Stimulated activated CD8-positive, alpha-beta memory T cell treated with anti-CD3 and anti-CD28 coated beads, Interleukin-15, amount 100 ng/mL, for 4 hours (primary cell): ENCODE measurements at regions not wholly inside any gene's neighbourhood (a gene's known extent, or its start where the extent isn't known, plus 50 kb on each side); places are given as distances from the start of the nearest gene placed in this dataset.

Source experiments
- DNase-seq, 2 donors: peaks; one replicate each; pipeline ENCODE4 v3.0.0-alpha.2; 2020; ENCODE audit warnings: low read depth in 2 of 2

DNA sequence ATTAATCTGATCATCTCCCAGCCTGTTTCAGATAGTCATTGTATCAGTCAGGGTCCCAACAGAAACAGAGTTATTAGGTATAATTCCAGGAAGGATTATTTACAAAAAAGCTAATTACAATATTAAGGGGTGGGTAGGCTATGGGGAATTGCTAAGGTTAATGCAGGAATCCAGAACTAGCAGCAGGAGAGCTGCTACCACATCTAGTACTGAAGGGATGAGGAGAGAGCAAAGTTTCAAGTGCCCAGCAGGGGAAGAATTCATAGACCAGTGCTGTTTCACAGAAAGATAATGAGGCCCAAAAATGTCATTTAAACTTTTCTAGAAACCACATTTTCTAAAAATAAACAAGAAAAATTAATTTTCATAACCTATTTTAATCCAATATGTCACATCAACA is 284.2 kb downstream of the HACE1 start:
- DNase-seq, result no peak

DNA sequence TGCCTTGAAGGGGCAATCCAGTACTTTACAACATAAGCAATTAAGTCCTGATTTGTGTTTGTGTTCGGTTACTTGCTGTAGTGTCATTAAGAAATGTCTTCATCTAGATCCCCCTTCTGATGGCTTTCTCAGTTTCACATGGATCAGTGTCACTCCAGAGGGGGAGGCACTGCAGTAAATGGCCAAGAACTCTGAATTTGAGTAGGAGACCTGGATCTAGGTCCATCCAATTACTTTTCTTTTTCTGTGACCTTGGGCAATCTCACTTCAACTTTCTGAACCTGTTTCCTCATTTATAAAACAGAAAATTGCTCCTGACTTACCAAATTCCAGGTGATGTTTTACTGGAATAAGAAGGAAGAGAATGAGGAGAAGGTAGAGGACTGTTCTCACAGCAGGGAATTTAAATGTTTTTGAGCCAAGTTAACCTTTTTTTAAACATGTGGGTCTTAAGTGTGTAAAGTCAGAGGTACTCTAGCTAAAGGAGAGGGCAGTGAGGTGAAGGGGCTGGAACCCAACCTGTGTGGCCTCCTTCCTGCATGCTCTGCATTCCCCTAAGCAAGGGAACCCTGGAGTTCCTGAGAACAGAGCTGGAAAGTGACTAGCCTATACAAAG is 285.5 kb downstream of the HACE1 start:
- DNase-seq, result no peak

DNA sequence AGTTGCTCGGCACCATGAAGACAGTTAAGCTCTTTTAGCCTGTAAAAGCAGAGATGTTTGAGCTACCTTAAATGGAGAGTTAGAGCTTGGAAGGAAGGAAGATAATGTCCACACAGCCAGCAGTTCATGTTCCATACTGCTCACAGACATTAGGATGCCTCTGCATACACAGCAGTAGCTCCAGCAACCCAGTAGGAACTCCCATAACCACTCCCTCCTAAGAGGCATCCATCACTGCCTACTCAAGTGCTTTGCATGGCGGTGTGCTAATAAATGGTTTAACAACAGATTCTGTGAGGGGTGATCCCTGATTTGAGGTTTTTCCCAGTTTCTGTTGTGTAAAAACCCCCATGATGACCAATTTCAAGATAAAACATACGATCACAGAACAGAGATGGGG is 286.4 kb downstream of the HACE1 start:
- no peak for DNase-seq

DNA sequence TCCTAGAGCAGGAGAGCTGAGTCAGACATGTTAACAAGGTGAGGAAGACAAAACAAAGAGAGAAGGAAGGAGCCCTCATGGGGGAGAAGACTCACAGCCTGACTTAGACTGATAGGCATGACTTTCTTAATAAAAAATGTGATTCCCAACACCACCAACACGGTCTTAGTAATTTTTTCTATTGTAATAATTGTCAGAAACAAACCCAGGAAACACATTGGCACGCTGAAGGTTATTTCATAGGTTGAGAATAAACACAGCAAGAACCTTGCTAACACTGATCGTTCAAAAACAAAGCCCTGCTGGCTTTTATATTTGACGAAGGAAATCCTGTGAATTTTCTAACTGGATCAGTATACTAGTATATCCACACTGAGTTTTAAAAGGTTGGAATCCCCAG is 286.8 kb downstream of the HACE1 start:
- DNase-seq, result no peak

DNA sequence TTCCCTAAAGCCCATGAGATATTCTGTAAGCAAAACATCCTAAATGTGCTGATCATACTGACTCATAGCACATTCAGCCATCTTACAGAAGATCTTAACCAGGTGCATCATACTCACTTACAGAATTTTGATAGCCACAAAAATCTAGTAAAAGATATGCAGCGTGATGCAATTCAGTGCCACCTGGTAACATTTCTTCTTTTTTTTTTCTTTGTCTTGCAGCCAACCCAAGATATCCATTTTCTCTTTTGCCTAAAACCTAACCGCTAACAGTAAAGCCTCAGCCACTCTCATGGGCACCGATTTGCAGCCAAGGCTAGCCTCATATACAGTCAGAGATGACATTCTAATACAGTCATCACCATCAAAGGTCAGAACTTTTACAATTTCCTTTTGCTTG is 293.3 kb downstream of the HACE1 start:
- no peak for DNase-seq

DNA sequence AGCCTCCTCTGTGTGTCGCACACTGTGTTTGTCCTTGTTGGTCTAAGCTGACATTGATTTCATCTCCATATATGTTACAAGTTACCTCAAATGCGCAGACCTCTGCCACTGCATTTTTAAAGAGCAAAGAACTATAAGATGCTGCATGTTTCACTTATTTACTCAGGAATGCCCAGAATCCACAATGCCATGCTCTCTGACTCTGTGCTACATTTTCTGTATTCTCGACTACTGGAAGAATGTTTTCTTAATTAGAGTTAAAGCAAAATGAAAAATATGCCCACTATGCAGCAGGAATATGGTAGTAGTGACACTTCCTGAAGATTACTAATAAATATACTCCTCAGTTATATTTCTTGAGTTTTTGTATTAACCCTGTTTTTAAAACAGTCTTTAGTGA is 296.4 kb downstream of the HACE1 start:
- DNase-seq, result no peak

DNA sequence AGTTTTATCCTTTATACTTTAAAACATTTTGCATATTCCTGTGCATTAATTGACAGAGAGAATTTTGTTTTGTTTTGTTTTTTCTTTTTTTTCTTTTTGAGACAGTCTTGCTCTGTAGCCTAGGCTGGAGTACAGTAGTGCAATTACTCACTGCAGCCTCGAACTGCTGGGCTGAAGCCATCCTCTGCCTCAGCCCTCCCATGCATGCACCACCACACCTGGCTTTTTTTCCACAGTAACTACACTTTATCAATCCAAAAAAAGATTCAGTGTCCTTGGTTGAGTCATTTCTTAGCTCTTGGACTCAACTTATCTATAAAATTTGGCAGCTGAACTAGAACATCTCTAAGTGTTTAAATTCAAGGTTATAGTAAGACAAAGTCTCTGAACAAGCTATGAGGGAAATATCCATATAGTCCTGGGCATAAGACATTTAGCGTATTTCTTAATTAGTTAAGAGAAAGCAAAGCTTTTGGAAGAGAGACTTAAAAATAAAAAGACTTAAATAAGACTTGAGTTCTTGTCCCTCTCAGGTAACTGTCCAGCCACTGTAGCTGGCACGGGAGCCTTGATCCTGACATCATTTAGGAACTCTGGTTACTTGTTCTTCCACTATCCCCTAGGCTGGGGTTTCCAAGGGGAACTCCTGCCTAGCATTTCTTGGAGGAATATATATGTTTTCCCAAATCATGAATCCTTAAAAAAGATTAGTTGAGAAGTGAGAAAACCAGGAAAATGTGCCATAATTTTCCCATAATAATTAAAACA is 300.1 kb downstream of the HACE1 start:
- no peak for DNase-seq

DNA sequence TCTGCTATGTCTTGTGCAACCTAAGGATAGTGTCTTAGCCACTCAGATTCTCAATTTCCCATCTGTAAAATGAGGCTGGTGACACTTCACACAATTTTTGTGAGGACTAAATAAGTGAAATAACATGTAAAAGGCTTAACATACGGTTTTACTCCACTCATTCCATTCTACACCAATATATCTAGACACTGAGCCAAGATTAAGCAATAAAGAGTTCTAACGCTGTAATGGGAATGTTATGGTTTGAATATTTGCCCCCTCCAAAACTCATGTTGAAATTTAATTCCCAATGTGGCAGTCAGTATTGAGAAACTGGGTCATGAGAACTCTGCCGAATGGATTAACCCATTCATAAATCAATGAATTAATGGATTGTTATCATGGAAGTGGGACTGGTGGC is 301.0 kb downstream of the HACE1 start:
- no peak for DNase-seq

DNA sequence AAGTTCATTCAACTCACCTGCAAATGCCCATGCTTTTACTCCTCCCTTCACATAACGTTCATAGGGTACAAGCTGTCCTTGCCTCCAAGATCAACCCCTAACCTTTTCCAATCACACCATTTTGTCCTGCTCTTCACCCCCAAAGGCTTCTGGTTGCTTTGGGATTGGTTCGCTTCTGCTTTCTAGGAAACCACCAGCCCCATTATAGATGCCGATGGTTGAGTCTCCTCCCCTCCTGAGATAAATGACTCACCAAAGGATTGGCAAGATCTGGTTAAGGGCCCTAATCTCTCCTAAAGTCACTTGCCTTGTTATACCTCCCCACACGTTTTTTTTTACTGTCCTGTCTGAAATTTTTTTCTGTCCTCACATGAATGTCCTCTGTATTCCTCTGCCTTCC is 311.4 kb downstream of the HACE1 start:
- DNase-seq, result no peak

DNA sequence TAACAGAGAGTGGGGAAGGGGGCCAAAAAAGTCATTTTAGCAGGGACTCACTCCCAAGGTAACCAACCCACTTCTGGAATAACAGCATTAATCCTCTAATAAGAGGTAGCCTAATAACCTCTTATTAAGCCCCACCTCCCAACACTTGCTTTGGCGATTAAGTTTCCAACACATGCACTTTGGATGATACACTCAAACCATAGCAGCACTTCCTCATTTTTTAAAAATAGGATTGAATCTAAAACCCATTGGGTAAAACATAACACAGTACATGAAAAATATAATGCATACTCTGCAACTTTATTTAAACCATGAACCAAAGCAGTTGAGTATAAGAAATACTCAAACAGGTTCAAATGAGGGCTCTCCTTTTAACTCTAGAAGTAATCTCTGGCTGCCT is 318.3 kb downstream of the HACE1 start:
- DNase-seq, result no peak

DNA sequence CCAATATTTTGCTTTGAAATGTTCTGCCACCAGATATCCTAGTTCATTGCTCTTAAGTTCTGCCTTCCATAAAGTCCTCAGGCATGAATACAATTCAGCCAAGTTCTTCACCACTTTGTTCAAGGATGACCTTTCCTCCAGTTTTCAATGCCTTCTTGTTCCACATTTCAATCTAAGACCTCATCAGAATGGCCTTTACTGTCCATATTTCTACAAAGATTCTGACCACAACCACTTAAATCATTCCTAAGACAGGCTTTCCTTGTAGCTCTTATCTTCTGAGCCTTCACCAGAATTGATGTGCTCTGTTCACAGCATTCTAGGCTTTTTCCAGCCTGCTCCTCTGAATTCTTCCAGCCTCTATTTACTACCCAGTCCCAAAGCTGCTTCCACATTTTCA is 319.0 kb downstream of the HACE1 start:
- no peak for DNase-seq

DNA sequence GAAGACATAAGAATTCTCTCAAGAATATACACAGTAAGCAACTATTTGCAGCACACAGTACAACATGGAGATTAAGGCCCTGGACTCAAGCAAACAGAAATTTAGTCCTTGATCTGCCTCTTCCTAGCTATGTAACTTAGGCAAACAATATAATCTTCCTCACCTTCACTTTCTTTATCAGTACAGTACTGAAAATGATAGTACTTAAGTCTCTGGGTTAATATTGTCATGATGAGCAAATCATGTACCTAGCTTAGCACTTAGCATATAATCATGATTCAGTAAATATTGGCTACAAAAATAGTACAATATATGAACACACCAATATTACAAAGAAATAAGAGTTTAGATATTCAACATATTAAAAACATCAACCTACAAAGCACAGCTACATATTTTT is 320.5 kb downstream of the HACE1 start:
- DNase-seq, result no peak

DNA sequence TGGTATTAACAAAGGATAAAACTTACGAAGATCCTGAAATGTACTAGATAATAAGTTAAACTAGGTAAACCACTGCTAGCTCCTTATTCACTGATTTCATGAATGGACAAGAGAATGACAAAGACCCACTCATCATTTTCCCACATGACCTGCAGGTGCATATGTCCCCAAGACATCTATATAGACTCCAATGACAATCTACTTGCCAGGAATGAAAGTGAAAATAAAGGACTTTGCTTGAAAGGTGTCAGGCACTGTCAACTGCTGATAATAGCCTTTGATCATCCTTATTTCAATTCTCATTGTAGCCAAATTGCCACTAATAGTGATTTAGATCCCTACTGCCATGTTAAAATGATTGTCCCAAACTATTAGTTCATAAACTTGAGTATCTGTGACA is 321.8 kb downstream of the HACE1 start:
- no peak for DNase-seq

DNA sequence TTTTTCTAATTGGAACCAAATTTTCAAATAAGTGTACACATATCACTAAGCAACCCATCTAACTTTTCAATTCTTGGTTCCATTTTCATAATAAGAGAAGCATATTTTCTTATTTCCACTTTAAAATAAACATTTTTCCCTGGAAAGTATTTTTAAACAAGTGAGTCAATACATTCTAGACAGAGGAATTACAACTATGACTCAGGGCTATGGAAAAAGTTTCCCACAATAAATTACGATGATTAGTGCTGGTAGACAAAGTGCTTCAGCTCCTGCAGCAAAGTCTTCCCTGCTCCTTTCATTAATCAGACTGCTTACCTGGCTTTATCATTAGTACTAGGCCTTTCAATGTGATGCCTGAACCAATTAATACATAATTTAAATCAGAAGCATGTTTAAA is 322.5 kb downstream of the HACE1 start:
- no peak for DNase-seq

DNA sequence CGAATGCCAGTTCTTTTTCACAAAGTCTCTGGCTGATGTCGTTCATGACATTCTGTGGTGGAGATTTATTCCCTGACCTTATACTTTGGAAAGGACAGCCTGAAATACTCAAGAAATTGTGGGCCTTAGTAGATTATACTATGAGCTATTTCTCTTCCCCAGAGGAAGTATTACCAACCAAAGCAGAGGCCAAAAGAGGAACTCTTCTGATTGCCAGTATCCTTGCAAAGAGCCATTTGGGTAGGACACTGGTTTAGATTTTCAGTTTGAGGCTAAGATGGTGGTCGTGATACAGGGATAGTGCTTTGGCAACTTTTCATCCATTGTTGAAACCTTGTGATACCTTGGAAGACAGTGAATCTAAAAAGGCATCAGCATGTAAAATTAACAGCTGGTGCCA is 327.3 kb downstream of the HACE1 start:
- no peak for DNase-seq

DNA sequence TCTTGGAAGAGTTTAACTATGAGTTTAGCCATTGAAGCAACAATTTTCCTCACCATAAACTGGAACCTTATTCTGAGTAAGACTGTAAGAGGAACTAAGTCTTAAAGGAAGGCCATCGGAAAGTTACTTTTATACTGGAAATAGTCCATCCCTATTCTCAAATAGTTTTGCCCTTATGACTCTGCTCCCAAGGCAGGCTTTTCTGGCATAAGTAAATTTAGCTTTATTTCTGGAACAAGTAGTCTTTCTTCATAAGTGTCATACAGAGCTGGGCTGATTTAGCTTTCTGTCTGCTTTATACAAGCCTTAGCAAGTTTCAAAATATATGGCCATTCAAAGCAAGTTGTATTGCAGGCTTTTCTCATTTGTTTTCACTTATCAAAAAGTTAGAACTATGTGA is 328.1 kb downstream of the HACE1 start:
- no peak for DNase-seq

DNA sequence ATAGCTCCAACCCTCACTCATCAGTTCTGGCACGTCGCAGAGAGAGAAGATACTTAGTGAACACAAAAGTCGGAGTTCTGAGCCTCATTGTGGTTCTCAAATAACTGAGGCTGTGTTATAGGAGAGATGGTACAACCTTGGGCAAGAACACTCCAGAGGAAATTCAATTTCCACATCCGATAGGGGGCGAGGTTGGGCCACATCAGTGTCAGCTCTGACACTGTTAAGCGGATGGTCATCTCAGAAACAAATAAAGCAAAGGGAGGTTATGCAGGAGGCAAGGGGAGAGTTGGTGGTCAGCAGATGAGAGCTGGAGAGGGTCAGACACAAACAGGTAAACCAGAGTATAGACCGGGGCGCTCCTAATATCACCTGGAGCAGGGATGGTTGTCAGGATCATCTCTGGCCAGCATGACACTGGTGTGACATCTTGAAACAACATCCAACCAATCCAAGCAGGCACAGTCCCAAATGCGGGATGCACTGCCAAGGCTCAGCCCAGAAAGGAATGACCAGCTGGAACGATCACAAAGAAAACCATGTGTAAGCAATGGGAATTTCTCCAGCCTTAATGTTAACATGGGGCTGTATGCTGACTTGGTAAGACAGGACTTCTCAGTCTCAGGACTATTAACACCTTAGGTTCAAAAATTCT is 331.8 kb downstream of the HACE1 start:
- DNase-seq, result no peak

DNA sequence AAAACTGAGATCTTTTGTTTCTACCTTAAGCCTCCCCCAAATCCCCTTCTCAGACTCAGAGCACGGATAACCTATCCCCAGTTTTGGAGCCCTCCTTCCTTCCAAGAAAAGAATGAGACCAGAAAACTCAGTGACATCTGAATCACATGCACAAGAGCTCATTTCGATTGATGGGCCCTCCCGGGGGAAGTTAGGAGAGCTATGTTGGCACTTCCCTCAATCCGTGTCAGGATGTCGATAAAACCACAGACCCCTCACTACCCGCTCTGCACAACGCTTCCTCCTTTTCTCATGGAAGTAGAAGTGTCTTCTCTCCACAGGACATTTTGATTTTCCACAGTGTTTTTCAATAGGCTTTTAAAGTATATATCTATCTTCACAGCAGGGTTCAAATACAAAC is 332.4 kb downstream of the HACE1 start:
- no peak for DNase-seq

DNA sequence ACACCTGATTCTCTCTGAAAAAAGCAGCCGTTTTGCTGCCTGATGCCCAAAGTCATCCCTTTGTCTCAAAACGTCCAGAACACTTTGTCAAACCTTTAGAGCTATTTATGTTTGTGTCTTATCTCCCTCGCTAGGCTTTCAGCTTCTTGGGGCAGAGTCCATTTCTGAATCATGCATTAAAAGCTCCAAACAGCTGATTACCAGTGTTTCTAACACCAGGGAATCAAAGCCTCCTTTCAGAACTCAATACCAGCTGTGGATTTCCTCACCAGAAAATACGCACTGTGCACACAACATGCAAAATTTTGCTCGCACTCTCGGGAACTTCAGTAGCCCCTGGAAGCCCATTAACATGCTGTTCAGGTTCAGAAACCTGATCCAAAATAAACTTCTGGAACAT is 333.3 kb downstream of the HACE1 start:
- no peak for DNase-seq

DNA sequence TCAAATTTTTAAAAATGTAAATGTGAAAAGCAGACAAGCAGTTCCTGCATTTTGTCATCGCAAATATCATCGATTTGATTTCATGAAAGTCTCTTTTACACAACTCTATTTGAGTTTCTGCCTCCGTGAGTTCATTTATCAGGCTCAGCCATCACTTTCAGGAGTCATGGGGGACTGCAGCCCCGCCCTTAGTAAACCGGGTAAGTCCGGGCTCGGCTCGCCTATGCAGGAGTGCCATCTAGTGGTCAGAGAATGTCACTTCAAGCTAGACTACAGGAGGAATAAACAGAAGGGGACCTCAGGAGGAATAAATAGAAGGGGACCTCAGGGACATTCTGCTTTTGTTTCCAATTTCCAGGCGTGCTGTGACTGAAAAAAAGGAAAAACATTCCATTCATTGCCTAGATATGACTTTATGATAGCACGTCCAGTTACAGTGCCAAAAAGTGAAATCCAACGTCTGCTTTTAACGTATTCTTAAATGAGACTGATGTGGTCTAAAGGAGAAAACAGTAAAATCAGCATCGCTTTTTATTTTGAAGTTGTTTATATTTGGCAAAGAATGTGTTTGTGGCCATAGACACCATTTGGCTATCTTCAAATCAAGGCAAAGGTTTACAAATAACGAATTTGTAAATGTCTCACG is 333.9 kb downstream of the HACE1 start:
- peak; percentile 22 to 24 for DNase-seq

DNA sequence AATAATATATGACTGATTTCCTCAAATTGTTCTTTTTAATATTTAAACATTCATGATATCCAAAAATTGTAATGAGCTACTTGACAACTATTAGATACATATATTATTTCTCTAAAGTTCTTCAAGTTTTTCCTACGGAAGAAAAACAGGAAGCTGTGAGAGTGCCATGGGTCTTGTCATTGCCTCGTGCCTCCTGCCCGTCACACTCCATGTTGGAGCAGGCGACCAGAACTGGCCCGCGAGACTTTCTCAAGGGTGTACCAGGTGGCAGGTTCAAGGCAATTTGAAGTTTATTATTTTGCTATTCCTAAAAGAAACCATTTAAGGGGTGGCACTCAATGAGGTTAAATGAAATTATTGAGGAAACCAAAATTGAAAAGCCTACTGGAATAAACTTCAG is 337.2 kb downstream of the HACE1 start:
- no peak for DNase-seq

DNA sequence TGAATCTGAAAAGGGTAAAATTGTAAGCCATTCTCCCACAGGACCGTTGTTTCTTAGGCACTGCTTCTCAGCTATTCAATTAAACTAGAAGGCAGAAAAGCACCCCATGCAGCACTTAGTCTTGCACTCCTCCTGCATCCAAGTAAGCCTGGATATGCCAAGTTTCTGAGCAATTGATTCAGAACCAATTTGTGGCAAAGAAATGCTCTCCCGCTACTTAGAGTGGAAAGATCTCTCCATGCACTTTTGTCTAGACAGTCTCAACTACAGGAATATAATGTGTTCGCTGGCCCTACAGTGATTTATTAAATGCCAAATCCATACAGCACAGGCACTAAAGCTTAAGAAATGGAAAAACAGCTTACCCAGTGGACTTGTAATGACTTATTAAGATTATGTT is 338.5 kb downstream of the HACE1 start:
- no peak for DNase-seq

DNA sequence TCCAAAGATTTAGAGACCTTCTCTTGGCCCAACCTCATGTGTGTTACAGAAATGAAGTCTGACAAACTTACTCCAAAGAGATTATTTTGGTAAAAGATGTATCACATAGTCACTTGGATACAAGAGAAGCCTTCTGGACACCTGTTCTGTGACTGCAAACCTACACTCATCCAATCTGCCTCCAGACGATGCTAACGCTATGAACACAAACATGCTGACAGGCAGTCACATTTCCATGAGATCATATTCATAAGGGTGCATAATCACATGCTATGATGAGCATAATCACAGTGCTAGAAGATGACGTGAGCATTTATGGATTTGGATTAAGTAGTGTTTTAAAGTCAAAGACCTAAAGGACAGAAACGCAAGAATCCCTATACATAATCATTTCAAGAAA is 340.2 kb downstream of the HACE1 start:
- DNase-seq, result no peak
